Stimulated activated CD8-positive, alpha-beta memory T cell treated with anti-CD3 and anti-CD28 coated beads, Interleukin-2, amount 100 ng/mL, for 1 hour (primary cell): ENCODE measurements at regions not wholly inside any gene's neighbourhood (a gene's known extent, or its start where the extent isn't known, plus 50 kb on each side); places are given as distances from the start of the nearest gene placed in this dataset.
"Not testable (repeated sequence)": the region's sequence is repeated elsewhere in the genome, so short reads cannot be mapped to it uniquely, and the experiment has no call there.

Source experiments
- DNase-seq, 2 donors: peaks; one replicate each; pipeline ENCODE4 v3.0.0-alpha.2; 2020; ENCODE audit warnings: low read depth in 2 of 2

DNA sequence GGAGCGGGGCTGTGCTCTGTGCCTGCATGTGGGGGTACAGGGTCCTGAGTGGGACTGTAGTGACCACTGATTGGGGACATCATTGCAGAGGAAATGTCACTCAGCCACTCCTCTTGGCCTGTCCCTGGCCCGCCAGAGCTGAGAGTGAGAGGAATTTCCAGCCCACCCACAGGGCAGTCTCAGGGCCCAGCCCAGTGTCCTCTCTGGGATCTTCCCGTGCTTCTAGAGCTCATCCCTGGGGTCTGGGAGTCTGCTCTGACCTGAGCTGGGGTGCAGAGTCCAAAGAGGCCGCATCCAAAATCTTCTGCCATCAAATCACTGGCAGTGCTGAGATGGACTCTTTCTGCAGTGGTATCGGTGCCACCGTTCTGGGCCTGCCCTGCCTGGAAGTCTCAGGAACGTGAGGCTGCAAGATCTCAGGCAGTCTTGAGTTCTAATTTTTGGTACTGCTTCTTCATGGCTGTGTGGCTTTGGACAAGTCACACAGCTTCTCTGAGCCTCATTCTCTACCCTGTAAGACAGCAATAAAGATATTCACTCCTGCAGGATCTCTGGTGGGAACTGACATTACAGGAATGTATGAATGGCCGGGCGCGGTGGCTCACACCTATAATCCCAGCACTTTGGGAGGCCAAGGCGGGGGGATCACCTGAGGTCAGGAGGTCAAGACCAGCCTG is 100.8 kb upstream of the TARDBP start:
- DNase-seq, result no peak

DNA sequence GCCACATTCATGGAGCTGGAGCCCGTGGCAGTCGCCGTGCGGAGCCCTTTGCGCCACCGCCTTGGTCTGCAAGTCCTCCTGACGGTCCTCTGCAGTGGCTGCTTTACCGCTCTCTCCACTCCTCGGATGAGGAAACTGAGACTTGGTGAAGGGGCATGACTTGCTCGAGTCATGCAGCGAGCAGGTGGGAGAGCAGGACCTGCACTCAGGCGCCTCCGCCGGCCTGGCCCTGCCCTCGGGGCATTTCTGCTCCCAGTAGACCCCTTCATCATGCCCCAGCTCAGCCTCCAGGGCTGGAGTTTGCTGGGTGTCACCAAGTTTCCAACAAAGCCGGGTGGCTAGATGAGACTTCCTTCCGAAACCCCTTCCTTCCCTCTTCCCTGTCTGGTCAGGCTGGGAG is 100.0 kb upstream of the TARDBP start:
- DNase-seq, result no peak

DNA sequence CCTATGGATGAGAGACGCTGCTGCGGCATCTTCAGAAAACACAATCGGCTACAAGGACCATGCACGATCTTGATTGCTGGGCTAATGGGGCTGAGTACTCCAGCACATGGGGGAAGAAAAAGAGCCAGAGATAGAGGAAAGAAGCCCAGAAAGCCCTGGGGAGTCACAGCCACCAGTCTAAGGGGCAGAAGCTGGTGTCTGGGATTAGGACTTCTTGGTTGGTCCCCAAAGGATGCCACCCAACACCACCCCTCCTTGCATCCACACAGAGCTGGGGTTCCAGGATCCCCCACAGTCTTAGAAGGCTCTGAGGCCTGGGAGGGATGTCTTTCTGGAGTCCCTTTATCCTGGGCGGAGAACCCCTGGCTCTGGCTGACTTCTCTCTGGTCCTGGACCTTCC is 98.4 kb upstream of the TARDBP start:
- no peak for DNase-seq

DNA sequence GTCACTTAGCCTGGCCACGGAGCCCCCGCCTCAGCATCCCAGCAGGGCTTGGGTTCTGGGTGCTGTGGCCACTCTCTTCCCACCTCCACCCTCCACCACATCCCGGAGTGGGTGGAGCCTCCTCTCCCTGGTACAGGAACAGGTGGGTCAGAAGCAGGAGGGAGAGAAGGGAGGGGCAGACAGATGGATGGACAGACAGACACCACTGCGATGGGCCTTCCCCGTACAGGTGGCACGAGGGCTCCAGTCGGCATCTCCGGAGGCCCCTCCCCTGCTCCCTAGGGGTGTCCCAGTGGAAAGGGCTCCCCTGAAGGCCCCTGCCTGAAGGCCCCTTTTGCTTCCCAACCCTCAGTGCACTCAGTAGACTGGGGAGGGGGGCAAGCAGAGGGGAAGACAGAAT is 96.9 kb upstream of the TARDBP start:
- no peak for DNase-seq

DNA sequence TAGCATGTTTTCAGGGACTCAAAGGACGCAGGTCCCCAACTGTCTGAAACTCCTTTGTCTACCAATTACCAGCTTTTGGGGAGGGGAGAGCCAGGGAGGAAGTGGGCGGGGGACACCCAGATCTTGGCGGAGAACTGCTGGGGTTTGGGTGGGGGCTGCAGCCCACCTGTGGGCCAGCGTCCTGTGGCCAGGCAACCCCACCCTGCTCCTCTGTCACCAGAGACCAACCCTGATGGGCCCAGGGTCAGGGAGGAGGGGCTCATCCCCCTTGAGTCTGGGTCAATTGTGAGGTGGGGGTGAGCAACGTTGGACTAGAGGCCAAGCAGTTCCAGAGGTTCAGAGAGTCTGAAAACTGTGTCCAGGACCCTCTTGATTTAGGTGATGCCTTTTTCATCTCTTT is 96.1 kb upstream of the TARDBP start:
- DNase-seq, result no peak

DNA sequence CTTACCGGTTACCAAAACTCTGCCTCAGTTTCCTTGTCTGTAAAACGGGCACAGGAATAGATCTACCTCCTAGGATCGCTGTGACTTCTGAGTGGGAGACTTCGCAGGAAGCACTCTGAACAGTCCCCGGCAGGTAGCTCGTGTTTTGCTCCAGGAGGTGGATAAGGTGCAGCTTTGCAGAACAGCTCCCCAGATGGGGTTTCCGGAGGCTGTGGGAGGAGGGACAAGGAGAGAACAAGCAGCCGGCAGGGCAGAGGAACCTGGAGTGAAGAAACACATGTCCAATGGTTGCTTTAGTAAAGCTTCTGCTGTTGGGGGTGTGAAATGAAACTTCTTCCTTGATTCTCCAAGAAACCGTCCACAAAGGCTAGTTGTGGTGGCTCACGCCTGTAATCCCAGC is 95.5 kb upstream of the TARDBP start:
- no peak for DNase-seq

DNA sequence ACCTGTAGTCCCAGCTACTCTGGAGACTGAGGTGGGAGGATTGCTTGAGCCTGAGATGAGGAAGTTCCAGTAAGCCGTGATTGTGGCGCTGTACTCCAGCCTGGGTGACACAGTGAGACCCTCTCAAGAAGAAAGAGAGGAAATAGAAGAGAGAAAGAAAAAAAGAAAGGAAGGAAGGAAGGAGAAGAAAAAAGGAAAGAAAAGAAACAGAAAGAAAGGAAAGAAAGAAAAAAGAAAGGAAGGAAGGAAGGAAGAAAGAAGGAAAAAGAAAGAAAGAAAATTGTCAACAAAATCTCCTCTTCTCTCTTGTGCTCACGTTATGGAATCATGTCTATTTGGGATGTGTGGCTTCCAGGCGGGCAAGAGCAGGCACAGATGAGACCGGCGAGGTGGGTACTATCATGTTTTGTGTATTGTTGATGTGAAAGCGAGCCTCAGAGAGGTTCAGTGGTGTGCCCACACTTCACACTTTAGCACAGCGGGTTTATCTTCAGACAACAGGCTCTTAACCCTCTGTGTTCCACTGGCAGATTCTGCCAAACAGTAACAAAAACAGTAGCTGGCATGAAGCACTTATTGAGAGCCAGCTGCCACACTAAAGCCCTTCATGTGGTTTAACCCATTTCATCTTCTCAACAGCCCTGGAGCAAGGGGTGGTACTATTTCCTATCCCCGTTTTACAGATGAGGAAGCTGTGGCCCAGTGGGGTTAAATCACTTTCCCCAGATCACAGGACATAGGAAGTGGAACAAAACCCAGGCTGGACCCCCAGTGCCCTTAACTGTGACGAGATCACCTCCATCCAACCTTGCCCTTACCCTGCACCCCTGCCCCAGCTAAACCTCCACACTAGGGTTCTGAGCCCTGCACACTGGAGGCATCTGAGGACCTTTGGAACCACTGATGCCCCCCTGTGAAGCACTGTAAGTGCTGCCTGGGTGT is 94.7 kb upstream of the TARDBP start:
- no peak for DNase-seq

DNA sequence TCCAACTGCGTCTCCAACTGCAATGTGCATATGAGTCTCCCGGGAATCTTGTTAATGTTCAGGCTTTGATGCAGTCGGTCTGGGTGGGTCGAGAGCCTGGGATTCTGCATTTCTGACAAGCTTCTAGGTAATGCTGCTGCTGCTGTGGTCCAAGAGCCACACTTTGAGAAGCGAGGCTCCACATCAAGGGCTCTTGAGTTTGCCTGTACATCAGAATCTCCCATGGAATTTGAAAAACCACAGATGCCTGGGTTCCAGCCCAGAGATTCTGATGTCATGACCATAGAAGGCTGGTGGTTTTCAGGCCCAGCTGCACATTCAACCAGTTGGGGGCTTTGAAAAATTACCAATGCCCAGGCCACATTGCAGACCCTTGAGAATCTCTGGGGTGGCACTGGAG is 93.9 kb upstream of the TARDBP start:
- no peak for DNase-seq

DNA sequence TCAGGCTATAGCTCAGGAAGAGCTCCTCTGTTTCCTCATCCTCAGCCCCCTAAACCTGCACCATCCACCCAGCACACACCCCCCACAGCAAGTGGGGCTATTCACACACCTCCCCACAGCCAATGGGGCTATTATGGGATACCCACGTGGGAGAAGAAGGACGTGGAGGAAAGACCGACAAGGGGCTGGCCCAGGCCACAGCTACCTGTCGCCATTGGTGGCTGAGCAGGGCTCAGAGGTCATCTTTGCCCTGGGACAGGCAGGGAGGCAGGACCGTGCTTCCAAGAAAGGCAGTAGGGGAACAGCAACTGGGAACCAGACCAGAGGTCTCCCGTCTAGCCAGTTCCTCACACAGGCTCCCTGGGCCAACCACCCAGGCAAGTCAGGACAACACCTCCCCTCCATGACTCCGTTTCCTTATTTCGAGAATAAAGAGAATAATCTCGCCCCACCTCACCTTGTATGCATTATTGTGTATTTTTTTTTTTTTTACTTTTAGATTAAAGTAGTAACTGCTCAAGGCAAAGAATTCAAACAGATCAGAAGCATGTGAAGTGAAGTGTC is 92.3 kb upstream of the TARDBP start:
- DNase-seq, result no peak

DNA sequence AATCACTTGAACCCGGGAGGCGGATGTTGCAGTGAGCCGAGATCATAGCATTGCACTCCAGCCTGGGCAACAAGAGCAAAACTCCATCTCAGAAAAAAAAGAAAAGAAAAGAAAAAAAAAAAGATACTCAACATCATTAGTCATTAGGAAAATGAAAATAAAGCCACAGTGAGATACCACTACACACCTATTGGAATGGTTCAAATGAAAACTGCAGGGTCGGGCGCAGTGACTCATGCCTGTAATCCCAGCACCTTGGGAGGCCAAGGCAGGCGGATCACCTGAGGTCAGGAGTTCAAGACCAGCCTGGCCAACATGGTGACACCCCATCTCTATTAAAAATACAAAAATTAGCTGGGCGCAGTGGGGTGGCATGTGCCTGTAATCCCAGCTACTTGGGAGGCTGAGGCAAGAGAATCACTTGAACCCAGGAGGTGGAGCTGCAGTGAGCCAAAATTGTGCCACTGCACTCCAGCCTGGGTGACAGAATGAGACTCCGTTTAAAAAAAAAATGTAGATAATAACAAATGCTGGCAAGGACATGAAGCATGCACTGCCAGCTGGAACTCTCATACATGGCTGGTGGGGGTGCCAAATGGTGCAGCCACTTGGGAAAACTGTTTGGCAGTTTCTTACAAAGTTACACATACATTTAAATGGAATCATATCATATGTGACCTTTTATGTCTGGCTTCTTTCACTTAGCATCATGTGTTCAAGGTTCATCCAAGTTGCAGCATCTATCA is 90.0 kb upstream of the TARDBP start:
- not testable (repeated sequence) for DNase-seq

DNA sequence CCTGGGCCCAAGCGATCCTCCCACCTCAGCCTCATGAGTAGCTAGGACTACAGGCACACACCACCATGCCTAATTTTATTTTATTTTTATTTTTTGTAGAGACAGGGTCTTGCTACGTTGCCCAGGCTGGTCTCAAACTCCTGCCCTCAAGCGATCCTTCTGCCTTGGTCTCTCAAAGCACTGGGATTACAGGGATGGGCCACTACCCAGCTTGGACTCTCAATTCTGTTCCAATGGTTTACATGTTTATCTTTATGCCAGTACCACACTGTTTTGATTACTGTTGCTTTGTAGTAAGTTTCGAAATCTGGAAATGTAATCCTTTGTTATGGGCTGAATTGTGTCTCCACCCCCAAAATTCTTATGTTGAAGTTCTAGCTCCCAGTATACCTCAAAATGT is 88.4 kb upstream of the TARDBP start:
- no peak for DNase-seq

DNA sequence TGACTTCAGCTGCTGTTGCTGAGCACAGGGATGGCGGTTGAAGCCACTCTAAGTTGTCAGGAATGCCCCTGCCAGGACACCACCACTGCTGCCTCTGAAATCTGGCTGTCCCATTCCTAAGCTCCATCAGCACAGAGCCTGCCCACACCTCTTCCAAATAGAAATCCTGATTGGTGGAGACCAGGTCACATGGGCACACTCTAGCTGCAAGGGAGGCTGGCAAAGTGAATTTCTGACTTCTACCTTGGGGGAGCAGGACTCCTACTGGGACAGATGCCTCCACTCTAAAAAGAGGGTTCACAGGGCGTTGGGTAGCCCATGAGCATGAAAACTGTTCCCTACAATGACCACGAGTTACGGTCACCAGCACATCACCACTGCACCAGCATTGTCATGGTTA is 83.8 kb upstream of the TARDBP start:
- DNase-seq, result no peak

DNA sequence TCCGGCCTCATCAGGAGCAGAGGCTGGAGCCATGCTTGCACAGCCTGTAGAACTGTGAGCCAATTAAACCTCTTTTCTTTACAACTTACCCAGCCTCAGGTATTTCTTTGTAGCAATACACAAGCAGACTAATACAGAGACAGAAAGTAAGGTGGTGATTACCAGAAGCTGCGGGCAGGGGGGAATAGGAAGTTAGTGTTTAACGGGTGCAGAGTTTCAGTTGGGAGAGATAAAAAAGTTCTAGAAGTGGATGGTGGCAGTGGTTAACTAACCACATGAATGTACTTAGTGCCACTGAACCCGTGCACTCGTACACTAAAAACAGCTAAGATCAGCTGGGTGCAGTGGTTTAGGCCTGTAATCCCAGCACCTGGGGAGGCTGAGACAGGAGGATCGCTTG is 80.4 kb upstream of the TARDBP start:
- DNase-seq, result no peak

DNA sequence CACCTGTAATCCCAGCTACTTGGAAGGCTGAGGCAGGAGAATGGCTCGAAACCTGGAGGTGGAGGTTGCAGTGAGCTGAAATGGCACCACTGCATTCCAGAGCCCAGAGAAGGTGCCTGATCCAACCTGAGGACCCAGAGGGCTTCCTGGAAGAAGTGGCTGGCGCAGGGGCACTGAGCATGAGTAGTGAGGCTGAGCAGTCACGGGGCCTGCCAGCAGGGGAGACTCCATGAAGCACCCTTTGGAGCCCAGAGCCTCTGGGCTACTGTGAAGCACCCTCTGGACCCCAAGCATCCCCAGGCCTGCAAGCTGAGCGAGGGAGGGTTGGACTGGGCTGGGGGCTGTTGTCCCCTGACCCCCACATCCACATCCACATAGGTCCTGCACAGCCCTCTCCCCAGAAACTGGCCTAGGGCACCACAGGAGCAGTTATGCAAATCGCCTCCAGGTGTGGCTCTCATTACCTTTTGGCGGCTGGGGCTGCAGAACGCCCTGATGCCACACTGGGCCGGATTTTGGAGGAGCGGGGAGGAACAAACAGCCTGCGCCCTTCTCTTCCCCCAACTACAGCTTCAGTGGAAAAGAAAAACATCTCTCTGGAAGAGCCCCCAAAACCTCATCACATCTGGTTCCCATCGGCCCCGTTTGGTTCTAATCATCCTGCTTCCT is 78.2 kb upstream of the TARDBP start:
- DNase-seq, result no peak

DNA sequence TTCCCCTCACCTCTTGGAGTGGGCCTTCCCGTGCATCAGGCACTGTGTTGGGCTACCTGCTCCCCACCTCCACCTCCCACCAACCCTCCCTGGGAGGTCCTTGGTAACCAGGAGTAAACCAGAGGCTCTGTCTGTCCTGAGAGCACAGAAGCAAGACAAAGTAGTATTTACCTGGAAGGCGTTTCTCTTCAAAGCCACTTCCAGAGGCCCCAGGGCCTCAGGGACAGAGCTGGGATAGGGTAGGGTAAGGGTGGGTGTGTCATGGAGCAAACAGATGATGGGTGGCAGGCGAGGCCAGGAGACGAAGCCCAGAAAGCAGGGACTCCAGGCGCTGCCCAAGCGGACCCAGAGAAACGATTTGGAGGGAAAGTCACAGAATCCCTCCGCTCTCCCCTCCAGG is 77.2 kb upstream of the TARDBP start:
- DNase-seq, result no peak

DNA sequence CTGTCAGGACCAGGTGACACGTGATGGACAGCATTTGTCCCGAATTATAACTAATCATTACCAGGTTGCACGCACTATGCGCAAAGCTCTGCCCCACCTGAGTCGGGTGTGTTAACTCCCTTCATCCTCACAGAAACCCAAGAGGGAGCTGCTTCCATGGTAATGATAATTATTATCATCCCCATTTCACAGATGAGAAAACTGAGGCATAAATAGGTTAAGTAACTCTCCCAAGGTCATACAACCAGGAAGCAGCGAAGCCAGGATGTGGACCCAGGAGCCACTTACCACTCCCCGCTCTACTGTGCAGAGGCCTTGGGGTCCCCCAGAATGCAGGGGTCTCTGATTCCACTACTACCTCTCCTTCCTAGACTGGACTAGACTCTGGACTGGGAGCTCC is 76.7 kb upstream of the TARDBP start:
- no peak for DNase-seq

DNA sequence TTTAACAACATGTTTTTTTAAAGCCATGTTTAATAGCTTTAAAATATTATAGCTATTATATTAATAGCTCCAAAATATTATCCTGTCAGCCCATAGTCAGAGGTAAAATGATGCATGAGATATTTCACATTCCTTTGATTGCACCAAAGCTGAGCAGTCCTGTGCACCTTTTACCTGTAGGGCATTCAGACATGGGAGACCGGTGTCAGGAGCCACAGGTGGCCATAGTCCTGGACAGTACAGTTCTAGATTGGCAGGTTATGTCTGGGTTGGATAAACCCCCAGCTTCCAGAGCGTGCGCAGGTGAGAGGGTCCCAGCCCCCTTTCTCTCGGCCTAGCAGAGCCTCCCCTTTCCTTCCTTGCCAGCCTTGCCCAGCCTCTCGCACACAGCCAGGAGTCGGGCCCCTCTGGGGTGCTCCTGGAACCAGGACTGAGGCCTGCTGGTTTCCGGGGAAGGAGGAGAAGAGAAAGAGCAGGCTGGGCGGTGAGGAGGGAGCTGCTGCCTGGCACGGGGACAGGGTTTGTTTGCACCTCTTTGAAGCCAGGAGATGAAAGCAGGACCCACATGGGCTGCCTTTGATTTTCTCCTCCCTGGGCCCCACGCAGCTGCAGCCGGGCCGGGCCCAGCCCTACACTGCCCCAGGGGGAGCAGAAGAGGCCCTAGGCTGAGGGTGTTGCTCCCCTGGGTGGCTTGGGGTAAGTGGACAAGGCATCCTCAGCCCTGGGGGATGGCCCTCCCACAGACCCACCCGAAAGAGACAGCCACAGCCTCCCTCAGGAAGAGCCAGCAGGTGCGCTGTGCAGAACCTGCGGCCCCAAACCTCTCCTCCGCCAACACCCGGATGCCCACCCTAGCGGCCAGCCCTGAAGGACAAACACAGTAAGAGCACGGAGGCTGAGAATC is 75.2 kb upstream of the TARDBP start:
- DNase-seq, result no peak

DNA sequence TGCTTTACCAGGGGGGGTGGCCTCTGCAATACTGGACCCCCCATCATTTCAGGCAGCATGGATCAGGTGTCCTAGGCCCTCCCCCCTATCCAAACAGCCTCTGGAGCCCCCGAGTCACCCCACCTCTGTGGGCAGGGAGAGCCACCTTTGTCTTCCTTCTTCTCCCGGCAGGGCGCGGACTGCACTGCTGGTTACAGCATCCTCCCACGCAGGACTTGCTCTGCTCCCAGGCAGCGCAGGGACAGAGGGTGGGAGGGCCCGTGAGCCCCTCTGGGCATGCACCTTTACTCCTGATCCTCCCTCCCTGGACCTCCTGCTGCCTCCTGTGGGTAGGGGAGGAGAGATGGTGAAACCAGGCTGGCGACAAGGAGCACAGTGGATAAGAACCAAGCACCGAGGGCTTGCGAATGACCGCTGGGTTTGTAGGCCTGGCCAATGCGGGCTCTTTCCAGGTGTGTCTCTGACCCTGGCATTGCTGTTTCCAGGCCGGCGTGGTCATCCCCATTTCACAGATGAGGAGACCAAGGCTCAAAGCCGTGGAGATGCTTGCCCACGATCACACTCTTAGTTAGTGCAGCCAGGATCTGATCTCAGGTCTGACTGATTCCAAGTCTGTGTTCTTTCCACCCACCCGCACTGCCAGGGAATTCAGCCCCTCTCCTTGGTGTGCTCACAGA is 73.6 kb upstream of the TARDBP start:
- DNase-seq, result no peak

DNA sequence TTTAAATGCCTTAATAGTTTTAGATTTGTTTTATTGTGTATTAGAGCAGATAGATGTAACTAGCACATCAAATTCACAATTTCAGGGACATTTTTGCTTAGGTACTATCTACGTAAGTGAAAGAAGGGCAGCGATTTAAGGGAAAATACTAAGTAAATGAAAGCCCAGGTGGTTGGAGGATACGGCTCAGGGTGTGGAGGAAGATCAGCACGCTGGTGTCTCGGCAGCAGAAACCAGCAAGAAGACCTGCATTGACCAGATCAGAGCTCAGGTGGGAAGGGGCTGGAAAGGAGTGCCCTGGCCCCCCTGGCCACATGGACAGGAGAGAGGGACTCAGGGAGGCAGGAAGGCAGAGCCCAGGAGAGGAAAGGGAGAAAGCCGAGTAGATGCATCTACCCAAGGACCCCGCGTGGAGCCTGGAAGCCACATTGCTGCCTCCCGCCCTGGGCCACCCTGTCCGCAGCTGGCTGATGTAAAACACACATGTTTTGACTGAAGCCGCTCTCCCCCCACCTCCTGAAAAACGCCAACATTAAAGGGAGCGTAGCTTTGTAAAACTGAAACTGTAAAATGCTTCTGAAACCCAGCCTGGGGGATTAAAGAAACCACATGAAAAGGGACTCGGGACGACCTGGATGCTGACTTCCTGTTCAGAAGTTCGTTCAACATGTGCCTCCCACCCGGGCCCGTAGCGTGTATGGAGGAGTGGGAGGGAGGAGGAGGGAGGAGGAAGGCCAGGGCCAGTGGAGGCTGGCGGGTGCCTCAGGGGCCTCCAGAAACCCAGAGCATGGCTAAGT is 72.6 kb upstream of the TARDBP start:
- DNase-seq, result no peak
